HuH-7 (cell line): ENCODE measurements at regions not wholly inside any gene's neighbourhood (a gene's known extent, or its start where the extent isn't known, plus 50 kb on each side); places are given as distances from the start of the nearest gene placed in this dataset.
"Not testable (repeated sequence)": the region's sequence is repeated elsewhere in the genome, so short reads cannot be mapped to it uniquely, and the experiment has no call there.

Experiments
- DNase-seq: peaks from one replicate; pipeline ENCODE4 v3.0.0; 2011; ENCODE audit warnings: low spot score

DNA sequence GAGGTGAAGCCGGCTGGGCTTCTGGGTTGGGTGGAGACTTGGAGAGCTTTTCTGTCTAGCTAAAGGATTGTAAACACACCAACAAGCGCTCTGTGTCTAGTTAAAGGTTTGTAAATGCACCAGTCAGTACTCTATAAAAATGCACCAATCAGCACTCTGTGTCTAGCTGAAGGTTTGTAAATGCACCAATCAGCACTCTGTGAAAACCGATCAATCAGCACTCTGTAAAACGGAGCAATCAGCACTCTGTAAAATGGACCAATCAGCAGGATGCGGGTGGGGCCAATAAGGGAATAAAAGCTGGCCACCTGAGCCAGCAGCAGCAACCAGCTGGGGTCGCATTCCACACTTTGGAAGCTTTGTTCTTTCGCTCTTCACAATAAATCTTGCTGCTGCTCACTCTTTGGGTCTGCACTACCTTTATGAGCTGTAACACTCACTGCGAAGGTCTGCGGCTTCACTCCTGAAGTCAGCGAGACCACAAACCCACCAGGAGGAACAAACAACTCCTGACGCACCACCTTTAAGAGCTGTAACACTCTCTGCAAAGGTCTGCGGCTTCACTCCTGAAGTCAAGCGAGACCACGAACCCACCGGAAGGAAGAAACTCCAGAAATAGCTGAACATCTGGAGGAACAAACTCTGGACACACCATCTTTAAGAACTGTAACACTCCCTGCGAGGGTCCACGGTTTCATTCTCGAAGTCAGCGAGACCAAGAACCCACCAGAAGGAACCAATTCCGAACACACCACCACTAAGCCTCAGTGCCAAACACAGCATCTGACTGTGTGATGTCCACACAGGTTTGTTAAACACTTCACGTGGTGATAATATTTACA lies 378.2 kb upstream of the CCDC54 start:
- DNase-seq, result not testable (repeated sequence)

DNA sequence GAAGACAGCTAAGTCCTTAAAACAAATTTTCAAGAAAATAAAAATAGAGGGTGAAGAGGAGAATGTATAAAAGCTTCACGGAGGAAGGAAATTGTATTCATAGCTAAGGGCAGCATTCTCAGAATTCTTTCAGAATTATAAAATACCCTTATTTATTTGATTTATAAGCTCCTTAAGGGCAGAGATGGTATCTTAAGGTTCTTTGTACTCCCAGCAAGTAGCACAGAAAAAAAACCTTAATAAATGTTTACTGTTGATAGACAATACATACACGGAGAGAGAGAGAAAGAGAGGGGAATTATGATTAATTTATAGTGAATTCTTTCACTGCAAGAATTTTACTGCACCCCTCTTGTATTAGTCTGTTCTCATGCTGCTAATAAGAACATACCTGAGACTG lies 375.6 kb upstream of the CCDC54 start:
- DNase-seq, result no peak

DNA sequence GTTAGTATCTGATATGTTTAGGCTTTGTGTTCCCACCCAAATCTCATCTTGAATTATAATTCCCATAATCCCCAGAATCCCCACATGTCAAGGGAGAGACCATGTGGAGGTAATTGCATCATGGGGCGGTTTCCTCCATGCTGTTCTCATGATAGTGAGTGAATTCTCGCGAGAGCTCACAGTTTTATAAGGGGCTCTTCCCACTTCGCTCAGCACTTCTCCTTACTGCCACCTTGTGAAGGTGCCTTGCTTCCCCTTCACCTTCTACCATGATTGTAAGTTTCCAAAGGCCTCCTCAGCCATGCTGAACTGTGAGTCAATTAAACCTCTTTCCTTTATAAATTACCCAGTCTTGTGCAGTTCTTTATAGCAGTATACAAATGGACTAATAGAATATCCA lies 371.9 kb upstream of the CCDC54 start:
- not testable (repeated sequence) for DNase-seq

DNA sequence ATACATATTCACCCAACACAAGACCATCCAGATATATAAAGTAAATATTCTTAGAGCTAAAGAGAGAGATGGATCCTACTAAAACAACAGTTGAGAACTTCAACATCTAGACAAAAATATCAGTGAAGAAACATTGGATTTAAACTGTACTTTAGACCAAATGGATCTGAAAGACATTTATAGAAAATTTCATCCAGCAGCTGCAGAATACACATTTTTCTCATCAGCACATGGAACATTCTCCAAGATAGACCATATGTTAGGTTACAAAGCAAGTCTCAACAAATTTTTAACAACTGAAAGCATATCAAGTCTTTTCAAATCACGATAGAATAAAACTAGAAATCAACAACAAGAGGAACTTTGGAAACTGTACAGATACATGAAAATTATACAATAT lies 369.0 kb upstream of the CCDC54 start:
- DNase-seq, result no peak

DNA sequence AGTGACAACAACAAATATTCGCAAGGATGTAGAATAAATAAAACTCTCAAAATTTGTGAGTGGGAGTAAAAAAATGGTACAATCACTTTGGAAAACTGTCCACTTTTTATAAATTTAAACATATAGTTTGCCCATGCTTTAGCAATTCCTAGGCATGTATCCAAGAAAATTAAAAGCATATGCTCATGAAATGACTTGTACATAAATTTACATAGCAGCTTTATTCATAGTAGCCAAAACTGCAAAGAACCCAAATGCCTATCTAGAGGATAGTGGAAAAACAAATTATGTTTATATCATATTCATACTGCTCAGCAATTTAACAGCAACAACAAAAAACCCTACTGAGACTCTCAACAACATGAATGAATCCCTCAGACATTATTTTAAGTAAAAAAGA lies 363.6 kb upstream of the CCDC54 start:
- no peak for DNase-seq

DNA sequence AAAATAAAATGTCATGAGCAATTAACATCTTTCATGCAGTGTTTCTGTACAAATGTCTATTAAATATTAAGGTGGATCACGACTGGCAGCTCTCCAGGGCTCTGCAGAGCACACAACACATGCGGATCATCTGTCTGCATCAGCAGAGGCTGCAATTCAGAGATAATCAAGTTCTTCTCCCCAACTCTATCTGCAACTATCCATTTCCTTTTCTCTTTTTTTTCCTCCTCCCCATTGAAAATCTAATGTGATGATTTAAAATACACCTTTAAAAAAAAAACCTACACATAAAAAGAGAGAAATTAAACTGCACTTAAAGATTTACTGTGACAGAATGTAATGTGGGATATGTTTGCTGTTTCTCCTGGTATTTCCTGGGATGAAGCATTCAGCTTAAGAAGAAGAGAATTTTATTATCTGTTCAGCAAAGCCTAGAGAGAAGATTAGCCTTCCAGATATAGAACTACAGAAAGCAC lies 352.6 kb upstream of the CCDC54 start:
- no peak for DNase-seq

DNA sequence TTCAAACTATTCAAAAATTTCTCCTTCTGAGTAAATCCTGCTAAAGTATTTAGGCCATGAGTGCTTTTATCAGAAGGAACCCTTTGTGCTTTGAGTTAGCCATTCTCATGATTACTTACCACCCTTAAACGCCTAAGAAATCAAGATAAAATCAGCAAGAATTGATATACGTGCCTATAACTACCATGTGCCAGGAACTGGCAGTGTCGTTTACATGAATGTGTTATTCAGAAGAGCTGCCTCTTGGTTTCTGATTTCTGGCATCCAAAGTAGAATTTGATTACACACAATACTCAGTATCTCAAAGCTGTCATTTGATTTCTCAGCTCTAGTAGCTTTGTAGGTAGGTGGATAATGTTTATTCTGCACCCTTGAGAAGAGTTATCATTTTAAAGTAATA lies 351.3 kb upstream of the CCDC54 start:
- DNase-seq, result no peak

DNA sequence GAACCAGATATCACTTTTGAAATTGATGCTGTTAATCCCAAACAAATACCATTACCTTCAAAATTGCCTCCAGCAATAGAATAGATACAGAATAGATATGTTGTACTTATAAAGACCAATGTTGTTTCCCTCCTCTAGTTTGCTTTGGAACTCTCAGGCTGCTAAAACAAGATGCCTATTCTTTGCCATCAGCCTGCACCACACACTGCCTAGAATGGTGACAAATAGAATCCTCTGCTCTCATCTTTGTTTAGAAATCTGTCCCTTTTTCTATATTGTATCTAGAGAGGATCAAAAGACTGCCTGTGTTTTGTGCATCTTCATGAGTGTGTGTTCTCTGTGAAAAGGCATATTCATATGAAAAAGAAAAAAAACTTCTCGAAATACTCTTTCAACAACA lies 349.2 kb upstream of the CCDC54 start:
- DNase-seq, result no peak

DNA sequence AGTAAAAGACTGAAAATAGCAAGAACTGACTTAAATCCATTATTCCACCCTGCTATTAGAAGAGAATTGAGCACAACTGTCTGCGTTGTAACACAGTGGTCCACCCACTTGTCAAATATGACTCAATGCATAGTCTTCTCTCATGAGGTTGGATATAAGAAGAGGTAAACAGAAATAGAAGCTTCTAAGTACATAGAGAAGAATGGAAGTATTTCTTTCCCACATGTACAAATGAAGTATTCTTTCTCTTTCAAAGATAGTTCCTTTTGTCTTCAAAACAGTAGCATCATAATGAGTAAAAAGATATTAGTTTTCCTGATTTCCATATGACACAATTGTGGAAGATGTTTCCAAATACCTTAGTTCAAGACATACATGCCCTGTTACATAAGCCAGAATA lies 348.6 kb upstream of the CCDC54 start:
- DNase-seq, result no peak

DNA sequence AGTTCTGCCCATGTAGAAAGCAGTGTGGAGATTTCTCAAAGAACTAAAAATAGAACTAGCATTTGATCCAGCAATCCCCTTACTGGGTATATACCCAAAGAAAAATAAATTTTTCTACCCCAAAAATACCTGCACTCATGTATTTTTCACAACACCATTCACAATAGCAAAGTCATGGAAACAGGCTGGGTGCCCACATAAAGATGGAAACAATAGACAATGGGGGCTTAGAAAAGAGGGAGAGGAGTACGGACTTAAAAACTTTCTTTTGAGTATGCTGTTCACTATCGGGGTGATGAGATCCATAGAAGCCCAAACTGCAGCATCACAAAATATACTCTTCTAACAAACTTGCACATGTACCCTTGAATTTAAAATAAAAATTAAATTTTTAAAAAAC lies 345.1 kb upstream of the CCDC54 start:
- DNase-seq, result no peak

DNA sequence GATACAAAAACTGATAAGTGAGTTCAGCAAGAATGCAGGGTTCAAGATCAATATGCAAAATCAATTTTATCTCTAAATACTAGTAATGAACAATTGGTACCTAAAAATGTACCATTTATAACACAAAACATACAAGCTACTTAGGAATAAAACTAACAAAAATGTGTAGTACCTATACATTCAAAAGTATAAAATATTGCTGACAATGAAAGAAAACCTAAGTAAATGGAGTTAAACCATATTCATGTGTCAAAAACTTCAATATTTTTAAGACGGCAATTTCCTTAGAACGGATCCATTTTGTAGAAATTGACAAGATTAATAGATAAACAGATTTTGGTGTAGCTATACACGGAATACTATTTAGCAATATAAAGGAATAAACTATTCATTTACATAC lies 343.1 kb upstream of the CCDC54 start:
- DNase-seq, result no peak

DNA sequence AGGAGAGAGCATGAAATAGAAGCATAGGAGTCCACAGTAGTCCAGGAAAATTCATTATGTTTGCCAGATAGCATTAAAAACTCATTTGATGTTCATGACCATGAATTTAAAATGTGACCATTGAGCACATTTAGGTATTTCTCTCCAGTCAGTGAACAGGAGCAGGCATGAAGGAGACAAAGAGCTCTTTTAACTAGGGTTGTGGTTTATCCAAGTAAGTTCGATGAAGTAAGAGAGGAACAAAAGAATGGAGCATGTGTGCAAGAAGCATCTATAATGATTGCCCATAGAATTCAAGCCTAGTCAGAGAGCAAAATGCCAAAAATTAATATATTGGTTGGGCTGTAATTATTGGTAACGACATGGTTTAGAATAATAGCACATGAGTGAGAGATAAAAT lies 342.1 kb upstream of the CCDC54 start:
- no peak for DNase-seq

DNA sequence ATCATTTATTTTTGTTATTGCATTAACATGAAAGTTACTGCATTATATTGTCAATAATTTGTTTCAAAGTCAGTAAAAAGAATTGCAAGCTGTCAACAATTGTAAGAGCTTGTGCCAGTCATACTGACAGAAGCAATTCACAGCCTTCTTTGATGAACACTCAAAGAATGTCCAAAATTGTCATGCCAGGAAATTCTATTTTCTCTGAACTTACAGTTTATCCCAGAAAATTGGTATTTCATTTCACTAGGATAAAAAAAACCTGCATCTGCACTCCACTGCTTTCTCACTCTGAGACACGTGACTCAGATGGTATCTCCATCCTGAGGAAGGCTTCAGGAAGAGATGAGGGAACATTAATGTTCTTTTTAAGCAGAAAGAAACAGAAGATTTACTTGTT lies 332.6 kb upstream of the CCDC54 start:
- DNase-seq, result no peak

DNA sequence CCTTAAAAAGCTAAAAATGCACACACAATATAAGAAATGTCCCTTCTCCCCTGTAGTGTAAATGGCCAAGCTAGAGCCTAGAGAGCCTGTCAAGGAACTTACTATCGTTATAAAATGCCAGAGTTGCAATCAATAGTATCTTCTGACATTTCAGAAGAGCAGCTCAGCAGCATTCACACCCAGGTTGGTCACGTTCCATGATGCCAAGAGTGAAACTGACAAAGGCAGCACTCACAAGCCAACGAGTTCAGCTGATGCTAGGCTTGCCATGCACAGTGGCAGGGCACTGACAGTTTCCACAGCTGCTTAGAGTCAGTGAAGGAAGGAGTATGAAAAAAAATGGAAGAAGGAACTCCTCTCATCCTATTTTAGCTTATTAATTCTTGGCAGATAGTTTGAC lies 331.4 kb upstream of the CCDC54 start:
- DNase-seq, result no peak

DNA sequence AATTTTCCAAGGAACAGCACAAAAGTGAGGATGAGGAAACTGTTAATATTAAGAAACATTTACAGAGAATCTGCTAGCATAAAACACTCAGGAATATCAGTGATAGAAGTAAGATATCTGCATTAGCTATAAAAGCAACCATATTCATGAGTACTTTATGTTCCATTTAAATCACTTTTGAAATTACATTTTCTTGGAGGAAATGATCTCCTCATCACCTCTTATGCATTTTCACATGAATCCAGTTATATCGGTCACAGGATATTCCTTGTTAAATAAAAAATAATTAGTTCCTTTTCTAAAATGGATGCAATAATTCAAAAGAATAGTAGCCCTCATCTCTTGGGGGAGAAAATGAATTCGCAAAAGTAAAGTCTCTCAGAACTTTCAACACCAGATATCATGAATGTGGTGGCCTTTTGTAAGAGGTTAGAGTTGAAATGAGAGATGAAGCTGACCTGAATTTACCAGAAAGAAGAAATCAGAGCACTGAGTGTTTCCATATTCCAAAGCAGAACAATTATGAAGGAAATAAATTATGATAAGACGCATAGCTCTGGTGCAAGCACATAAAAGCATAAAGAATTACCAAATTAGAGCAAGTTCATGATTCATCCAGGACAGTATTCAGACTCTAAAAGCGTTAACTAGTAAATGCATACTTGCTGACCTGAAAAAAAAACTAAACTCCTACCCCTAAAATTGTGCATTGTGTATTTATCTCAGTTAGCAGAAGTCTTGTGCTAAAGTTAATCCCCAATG lies 321.9 kb upstream of the CCDC54 start:
- no peak for DNase-seq

DNA sequence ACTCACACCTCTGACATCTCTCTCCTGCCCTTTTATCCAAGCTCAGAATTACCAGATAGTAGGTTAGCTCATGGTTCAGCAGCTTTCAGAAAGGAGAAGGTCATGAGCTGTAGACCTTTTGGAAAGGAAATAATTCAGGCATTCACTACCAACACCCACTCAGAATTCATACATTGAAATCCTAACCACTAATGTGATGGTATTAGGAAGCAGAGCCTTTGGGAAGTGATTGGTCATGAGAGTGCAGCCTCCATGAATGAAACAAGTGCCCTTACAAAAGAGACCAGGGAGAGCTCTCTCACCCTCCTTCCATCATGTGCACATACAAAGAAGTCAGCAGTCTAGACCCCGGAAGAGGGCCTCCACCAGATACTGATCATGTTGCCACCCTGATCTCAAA lies 315.8 kb upstream of the CCDC54 start:
- no peak for DNase-seq

DNA sequence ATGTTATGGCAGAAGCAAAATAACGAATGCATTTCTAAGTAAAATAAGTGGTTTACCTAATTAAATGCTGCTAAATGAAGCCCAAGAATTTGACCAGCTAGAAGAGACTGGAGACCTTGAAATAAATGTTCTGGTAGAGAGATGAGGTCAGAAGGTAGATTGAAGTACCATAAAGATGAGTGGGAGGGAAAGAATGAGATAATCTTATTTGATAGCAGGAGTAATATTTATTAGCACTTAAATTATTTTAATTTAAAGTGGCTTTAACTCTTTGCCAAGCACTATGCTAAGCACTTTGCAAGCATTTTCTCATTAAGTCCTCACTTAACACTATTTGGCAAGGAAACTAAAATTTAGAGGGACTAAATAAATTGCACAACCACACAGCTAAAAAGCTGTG lies 314.9 kb upstream of the CCDC54 start:
- no peak for DNase-seq

DNA sequence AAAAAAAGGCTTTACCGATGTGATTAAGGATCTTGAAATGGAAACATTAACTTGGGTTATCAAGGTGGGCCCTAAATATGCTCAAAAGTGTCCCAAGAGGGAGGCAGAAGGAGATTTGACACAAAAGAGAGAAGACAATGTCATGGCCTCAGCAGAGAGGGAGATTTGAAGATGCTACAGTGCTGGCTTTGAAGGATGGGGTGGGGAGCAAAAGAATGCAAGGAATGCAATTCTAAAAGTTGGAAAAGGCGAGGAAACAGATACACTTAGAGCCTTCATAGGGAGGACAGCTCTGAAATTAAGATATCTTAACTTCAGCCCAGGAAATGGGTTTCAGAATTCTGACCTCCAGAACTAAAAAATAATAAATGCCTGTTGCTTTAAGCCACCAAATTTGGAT lies 314.5 kb upstream of the CCDC54 start:
- DNase-seq, result no peak

DNA sequence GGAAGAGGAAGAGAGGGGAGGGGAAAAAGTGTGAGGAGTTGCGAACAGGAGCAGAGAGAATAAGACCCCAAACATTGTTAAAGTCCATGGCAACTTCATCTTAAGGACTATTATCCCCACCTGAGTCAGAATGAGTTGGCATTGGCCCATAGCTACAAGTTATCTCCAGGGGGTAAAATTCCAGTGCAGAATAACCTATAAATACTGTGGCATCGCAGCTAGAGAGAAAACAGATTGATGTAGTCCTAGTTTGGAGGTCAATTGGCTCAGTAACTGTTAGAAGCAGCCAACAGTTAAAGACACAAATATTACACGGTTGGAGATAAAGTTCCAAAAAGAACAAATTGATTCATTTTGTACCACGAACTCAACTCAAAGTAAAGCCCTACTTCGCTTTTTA lies 313.9 kb upstream of the CCDC54 start:
- no peak for DNase-seq

DNA sequence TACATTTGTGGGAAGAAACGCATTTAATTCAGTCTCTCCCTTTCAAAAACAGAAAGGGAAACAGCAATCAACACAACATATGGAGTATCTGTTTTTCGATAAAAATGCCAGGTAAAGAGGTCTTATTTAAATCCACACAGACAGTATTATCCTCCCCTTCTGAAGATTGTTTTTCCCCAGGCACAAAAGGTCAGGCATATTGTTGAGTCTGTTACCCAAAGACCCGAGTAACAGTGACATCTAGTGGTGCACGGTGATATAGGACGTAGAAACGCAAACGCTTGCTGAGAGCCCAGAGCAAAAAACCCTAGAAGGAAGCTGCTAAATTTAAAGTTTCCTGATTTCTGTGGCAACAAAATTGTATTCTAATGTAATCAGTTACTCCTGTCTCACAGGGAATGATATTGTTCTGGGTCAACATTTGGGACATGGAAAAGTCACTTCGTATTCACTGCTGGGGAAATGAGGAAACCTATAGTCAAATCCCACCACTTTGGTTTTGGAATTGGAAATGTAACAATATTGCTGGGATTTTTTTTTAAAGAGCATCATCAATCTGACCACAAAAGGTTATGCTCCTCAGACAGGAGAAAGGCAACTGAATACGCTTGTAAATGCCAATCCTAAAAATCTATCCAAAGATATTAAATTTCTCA lies 312.7 kb upstream of the CCDC54 start:
- DNase-seq, result peak; percentile 52

DNA sequence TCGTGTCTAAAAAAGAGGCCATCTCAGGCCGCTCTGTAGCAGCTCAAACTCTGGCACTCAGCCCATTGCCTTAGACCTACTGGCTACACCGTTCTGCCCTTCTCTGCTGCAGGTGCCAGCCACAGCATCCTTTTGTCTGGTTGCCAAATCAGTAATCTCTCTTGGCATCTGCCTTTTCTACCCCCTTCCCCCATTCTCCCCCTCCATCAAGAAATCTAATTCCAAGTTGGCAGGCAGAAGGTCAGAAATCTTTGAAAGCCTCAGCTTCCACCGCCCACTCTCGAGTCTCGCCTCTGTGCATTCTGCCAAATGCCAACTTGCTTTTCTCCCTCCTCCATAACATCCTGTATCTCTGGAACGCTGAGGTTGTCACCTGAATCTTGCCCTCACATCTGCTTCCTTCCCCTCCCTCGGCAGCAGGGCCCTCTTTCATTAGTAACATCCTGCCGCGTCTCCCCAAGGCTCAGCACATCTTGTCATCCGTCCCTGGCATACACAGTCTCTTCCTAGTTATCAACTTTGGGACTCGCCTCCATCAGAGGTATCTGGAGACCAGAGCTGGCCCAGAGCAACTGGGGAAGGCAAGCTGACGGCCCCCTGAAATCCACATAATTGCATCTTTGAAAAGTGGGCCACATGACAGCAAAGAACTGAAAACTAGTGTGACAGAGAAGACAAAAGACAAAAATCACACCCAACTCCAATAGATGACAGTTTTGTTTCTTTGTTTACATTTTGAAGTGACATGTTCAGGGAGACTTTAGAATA lies 312.0 kb upstream of the CCDC54 start:
- no peak for DNase-seq

DNA sequence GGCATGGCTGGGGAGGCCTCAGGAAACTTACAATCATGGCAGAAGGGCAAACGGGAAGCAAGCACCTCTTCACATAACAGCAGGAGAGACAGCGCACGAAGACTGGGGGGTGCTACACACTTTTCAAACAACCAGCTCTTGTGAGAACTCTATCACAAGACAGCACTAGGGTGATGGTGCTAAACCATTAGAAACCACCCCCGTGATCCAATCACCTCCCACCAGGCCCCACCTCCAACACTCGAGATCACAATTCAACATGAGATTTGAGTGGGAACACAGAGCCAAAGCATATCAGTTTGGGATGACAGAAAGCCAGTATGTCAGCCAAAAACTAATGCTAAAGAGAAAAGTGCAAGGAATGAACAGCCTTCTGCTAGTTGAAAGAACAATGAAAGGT lies 309.8 kb upstream of the CCDC54 start:
- no peak for DNase-seq
